Neural progenitor cell (in vitro differentiated cells): ENCODE measurements at regions not wholly inside any gene's neighbourhood (a gene's known extent, or its start where the extent isn't known, plus 50 kb on each side); places are given as distances from the start of the nearest gene placed in this dataset.

Experiments
- CTCF ChIP-seq: fragments of 200-600 bp; sonication (generic); IDR thresholded peaks from 2 replicates; pipeline ENCODE4 v1.5.1; 2017; ENCODE audit warnings: antibody characterized with exemption, mild to moderate bottlenecking
- EZH2 ChIP-seq: fragments of 200-600 bp; sonication (generic); IDR thresholded peaks from 2 replicates; pipeline ENCODE4 v1.6.1; 2017; ENCODE audit warnings: antibody characterized with exemption, mild to moderate bottlenecking, moderate library complexity
- EZH2phosphoT487 ChIP-seq: fragments of 200-600 bp; sonication (generic); IDR thresholded peaks from 2 replicates; pipeline ENCODE4 v1.6.1; 2017; ENCODE audit warnings: antibody characterized with exemption

- TF ChIP-seq CTCF (no peak), EZH2phosphoT487 (no peak), EZH2 (no peak)
These were observed 331.9 kb upstream of the TSHZ3 start for GRCh38 chr19:31681121-31681520.
